OCI-LY3 (cell line): ENCODE measurements at regions not wholly inside any gene's neighbourhood (a gene's known extent, or its start where the extent isn't known, plus 50 kb on each side); places are given as distances from the start of the nearest gene placed in this dataset.
"Not testable (repeated sequence)": the region's sequence is repeated elsewhere in the genome, so short reads cannot be mapped to it uniquely, and the experiment has no call there.

Source experiments
- H2AFZ ChIP-seq: fragments of 200-600, 300-600 bp; shearing (Covaris generic); 2 replicates; pipeline ENCODE4 v1.6.0; 2014; ENCODE audit warnings: antibody characterized with exemption, low read depth, low read length
- H3K27ac ChIP-seq: fragments of 200-600, 300-600 bp; sonication (generic); 2 replicates; pipeline ENCODE4 v1.5.1; 2014; ENCODE audit warnings: mild to moderate bottlenecking, low read length, moderate library complexity, mixed read lengths
- H3K27me3 ChIP-seq: fragments of 200-600, 300-600 bp; sonication (generic); 2 replicates; pipeline ENCODE4 v1.6.1; 2014; ENCODE audit warnings: low read depth, low read length, mixed read lengths
- H3K36me3 ChIP-seq: fragments of 200-600, 300-600 bp; sonication (generic); replicated peaks from 2 replicates; pipeline ENCODE3; 2014; ENCODE audit warnings: low read depth, low read length, mixed read lengths
- H3K4me1 ChIP-seq: fragments of 300-600, 200-600 bp; sonication (generic); 2 replicates; pipeline ENCODE4 v1.6.1; 2014; ENCODE audit warnings: low read length, mixed read lengths
- H3K4me2 ChIP-seq: fragments of 200-600, 300-600 bp; sonication (generic); 2 replicates; pipeline ENCODE4 v1.6.1; 2014; ENCODE audit warnings: low read length, mixed read lengths
- H3K4me3 ChIP-seq: fragments of 300-600, 200-600 bp; sonication (generic); 2 replicates; pipeline ENCODE4 v1.5.1; 2014; ENCODE audit warnings: antibody characterized with exemption, mild to moderate bottlenecking, low read length, moderate library complexity
- H3K79me2 ChIP-seq: fragments of 300-600, 200-600 bp; shearing (Covaris generic); 2 replicates; pipeline ENCODE4 v1.6.1; 2014; ENCODE audit warnings: mild to moderate bottlenecking, low read length, mixed read lengths
- H3K9ac ChIP-seq: fragments of 300-600, 200-600 bp; shearing (Covaris generic); 2 replicates; pipeline ENCODE4 v1.6.0; 2014; ENCODE audit warnings: mild to moderate bottlenecking, low read length, moderate library complexity
- H3K9me3 ChIP-seq: fragments of 200-600, 300-600 bp; shearing (Covaris generic); 2 replicates; pipeline ENCODE4 v1.6.1; 2014; ENCODE audit warnings: low read length, mixed read lengths; ENCODE audit not compliant: insufficient read depth
- H4K20me1 ChIP-seq: fragments of 200-600, 300-600 bp; sonication (generic); 2 replicates; pipeline ENCODE4 v1.6.1; 2016; ENCODE audit warnings: low read length, mixed read lengths; ENCODE audit not compliant: insufficient read depth
- CTCF ChIP-seq: fragments of 200-600, 300-600 bp; sonication (generic); IDR thresholded peaks from 2 replicates; pipeline ENCODE4 v1.5.1; 2014; ENCODE audit warnings: antibody characterized with exemption, low read length, low read depth
- EZH2phosphoT487 ChIP-seq: fragments of 200-600 bp; shearing (Covaris generic); IDR thresholded peaks from 2 replicates; pipeline ENCODE4 v1.6.1; 2018; ENCODE audit warnings: antibody characterized with exemption, mixed run types, low read depth

- H3K27me3 ChIP-seq, result no peaks in the 10 kb centered on the region
- H3K36me3 ChIP-seq, result no peaks in the 10 kb centered on the region
- no peak overlapping the region for H3K9ac ChIP-seq
- H3K4me2 ChIP-seq, result no peak overlapping the region
- H3K4me3 ChIP-seq, result no peak overlapping the region
- no peaks in the 10 kb centered on the region for H3K9me3 ChIP-seq
- H3K27ac ChIP-seq, result no peak overlapping the region
- TF ChIP-seq EZH2phosphoT487 (no peak), CTCF (no peak)
- H4K20me1 ChIP-seq, result no peaks in the 10 kb centered on the region
- no peaks in the 10 kb centered on the region for H3K79me2 ChIP-seq
- no peak overlapping the region for H2AFZ ChIP-seq
- no peaks in the 10 kb centered on the region for H3K4me1 ChIP-seq
Observed at GRCh38 chr4:134862116-134862515, 660.5 kb upstream of the PABPC4L start.

GRCh38 chr4:134848681-134849080, 647.1 kb upstream of the PABPC4L start:
- TF ChIP-seq EZH2phosphoT487 (no peak), CTCF (no peak)

GRCh38 chr4:134830741-134831140, 629.2 kb upstream of the PABPC4L start:
- H3K4me3 ChIP-seq, H3K36me3 ChIP-seq, H2AFZ ChIP-seq, H3K9ac ChIP-seq, H4K20me1 ChIP-seq, H3K27ac ChIP-seq, H3K27me3 ChIP-seq, H3K79me2 ChIP-seq, H3K9me3 ChIP-seq, H3K4me1 ChIP-seq, H3K4me2 ChIP-seq: not testable (repeated sequence)

More at GRCh38 chr4:134848681-134849080, 647.1 kb upstream of the PABPC4L start:
- H3K4me1 ChIP-seq, result no peaks in the 10 kb centered on the region
- H3K4me3 ChIP-seq, result no peak overlapping the region
- no peak overlapping the region for H3K27ac ChIP-seq
- H3K4me2 ChIP-seq, result no peak overlapping the region
- H3K9me3 ChIP-seq, result no peaks in the 10 kb centered on the region
- H3K36me3 ChIP-seq, result no peaks in the 10 kb centered on the region
- H3K9ac ChIP-seq, result no peak overlapping the region
- no peaks in the 10 kb centered on the region for H3K79me2 ChIP-seq
- no peak overlapping the region for H2AFZ ChIP-seq
- no peaks in the 10 kb centered on the region for H3K27me3 ChIP-seq
- H4K20me1 ChIP-seq, result no peaks in the 10 kb centered on the region

GRCh38 chr4:134812611-134813010, 611.0 kb upstream of the PABPC4L start:
- H3K27me3 ChIP-seq, result no peaks in the 10 kb centered on the region
- H3K79me2 ChIP-seq, result no peaks in the 10 kb centered on the region
- no peak overlapping the region for H3K4me3 ChIP-seq
- no peak overlapping the region for H3K9ac ChIP-seq
- H3K4me1 ChIP-seq, result no peaks in the 10 kb centered on the region
- no peaks in the 10 kb centered on the region for H3K36me3 ChIP-seq
- H2AFZ ChIP-seq, result no peak overlapping the region
- TF ChIP-seq EZH2phosphoT487 (no peak), CTCF (no peak)
- no peaks in the 10 kb centered on the region for H4K20me1 ChIP-seq
- H3K4me2 ChIP-seq, result no peak overlapping the region
- H3K27ac ChIP-seq, result no peak overlapping the region
- H3K9me3 ChIP-seq, result 0 out of 2 replicates have a peak, but pooled peaks cover 8% of the 10 kb centered on the region

GRCh38 chr4:134807231-134807745, 605.7 kb upstream of the PABPC4L start:
- no peak overlapping the region for H3K4me2 ChIP-seq

More at GRCh38 chr4:134807231-134807745, 605.7 kb upstream of the PABPC4L start:
- Histone ChIP-seq H3K79me2 (no peaks in the 10 kb centered on the region), H3K4me1 (no peaks in the 10 kb centered on the region), H2AFZ (no peak overlapping the region), H4K20me1 (no peaks in the 10 kb centered on the region), H3K9me3 (no peaks in the 10 kb centered on the region), H3K36me3 (no peaks in the 10 kb centered on the region), H3K9ac (no peak overlapping the region), H3K27ac (no peak overlapping the region), H3K4me3 (no peak overlapping the region), H3K27me3 (no peaks in the 10 kb centered on the region)
- TF ChIP-seq CTCF, result no peak
- TF ChIP-seq EZH2phosphoT487, result no peak
